GM23338 (cell line): ENCODE measurements at regions not wholly inside any gene's neighbourhood (a gene's known extent, or its start where the extent isn't known, plus 50 kb on each side); places are given as distances from the start of the nearest gene placed in this dataset.
A peak's percentile ranks its signal among the peaks of the same experiment; 100 is the strongest.

Experiments used
- ATAC-seq: fragments of 200-7000 bp; cut with Tn5 transposase; 3 replicates; pipeline ENCODE4 v1.9.1; 2020
- DNase-seq: peaks from one replicate; pipeline ENCODE4 v3.0.0-alpha.2; 2015; ENCODE audit warnings: low spot score
- H2AFZ ChIP-seq: fragments of 200-600 bp; sonication (generic); 2 replicates; pipeline ENCODE4 v1.8.0; 2016; ENCODE audit warnings: antibody characterized with exemption, mild to moderate bottlenecking, moderate library complexity
- H3F3A ChIP-seq: fragments of 200-600 bp; sonication (generic); replicated peaks from 2 replicates; pipeline ENCODE4 v1.8.0; 2017; ENCODE audit warnings: antibody characterized with exemption, mixed run types, low read depth
- H3K27ac ChIP-seq: fragments of 200-600 bp; sonication (generic); 2 replicates; pipeline ENCODE4 v1.6.1; 2016; ENCODE audit warnings: low read depth
- H3K27me3 ChIP-seq: fragments of 200-600 bp; sonication (generic); 2 replicates; pipeline ENCODE4 v1.8.0; 2016; ENCODE audit warnings: mild to moderate bottlenecking, mixed run types, moderate library complexity; ENCODE audit not compliant: insufficient read depth
- H3K36me3 ChIP-seq: fragments of 200-600 bp; sonication (generic); 2 replicates; pipeline ENCODE4 v1.8.0; 2016; ENCODE audit warnings: mild to moderate bottlenecking; ENCODE audit not compliant: insufficient read depth
- H3K4me1 ChIP-seq: fragments of 200-600 bp; sonication (generic); 2 replicates; pipeline ENCODE4 v1.8.0; 2016; ENCODE audit warnings: mild to moderate bottlenecking, moderate library complexity; ENCODE audit not compliant: insufficient read depth
- H3K4me2 ChIP-seq: fragments of 200-600 bp; sonication (generic); 2 replicates; pipeline ENCODE4 v1.7.1; 2017; ENCODE audit warnings: mixed run types
- H3K4me3 ChIP-seq: fragments of 200-600 bp; sonication (generic); 2 replicates; pipeline ENCODE4 v1.6.1; 2016; ENCODE audit warnings: mixed run types
- H3K79me2 ChIP-seq: fragments of 200-600 bp; sonication (generic); replicated peaks from 2 replicates; pipeline ENCODE4 v1.8.0; 2017; ENCODE audit warnings: mild to moderate bottlenecking; ENCODE audit not compliant: insufficient read depth
- H3K9me2 ChIP-seq: fragments of 200-600 bp; sonication (generic); 2 replicates; pipeline ENCODE4 v1.8.0; 2017; ENCODE audit not compliant: insufficient read depth
- H4K20me1 ChIP-seq: fragments of 200-600 bp; sonication (generic); replicated peaks from 2 replicates; pipeline ENCODE4 v1.8.0; 2017; ENCODE audit warnings: mild to moderate bottlenecking; ENCODE audit not compliant: insufficient read depth
- H3K27ac Mint-ChIP-seq: 2 replicates; pipeline ENCODE4 v1.8.0; 2020; ENCODE audit warnings: inconsistent platforms, mild to moderate bottlenecking, moderate library complexity, mixed read lengths
- H3K27me3 Mint-ChIP-seq: 3 replicates; pipeline ENCODE4 v1.8.0; 2022; ENCODE audit warnings: low read depth, mild to moderate bottlenecking, moderate library complexity, mixed read lengths, inconsistent platforms; ENCODE audit not compliant: insufficient read depth, poor library complexity
- H3K36me3 Mint-ChIP-seq: 3 replicates; pipeline ENCODE4 v1.8.0; 2021; ENCODE audit warnings: low read depth, mild to moderate bottlenecking, inconsistent platforms, moderate library complexity, mixed read lengths
- H3K4me1 Mint-ChIP-seq: 3 replicates; pipeline ENCODE4 v1.8.0; 2020; ENCODE audit warnings: mild to moderate bottlenecking, inconsistent platforms, mixed read lengths
- H3K4me3 Mint-ChIP-seq: 3 replicates; pipeline ENCODE4 v1.8.0; 2021; ENCODE audit warnings: moderate library complexity, mild to moderate bottlenecking, inconsistent platforms, mixed read lengths
- H3K9me3 Mint-ChIP-seq: 3 replicates; pipeline ENCODE4 v1.8.0; 2020; ENCODE audit warnings: moderate library complexity, mild to moderate bottlenecking, inconsistent platforms, mixed read lengths
- ETS1 ChIP-seq: IDR thresholded peaks from 2 replicates; pipeline ENCODE4 v1.6.1; 2016; ENCODE audit warnings: antibody characterized with exemption
- EZH2 ChIP-seq: fragments of 200-600 bp; sonication (generic); IDR thresholded peaks from one replicate; pipeline ENCODE4 v1.8.0; 2017; ENCODE audit warnings: antibody characterized with exemption, mild to moderate bottlenecking, low read depth; ENCODE audit not compliant: unreplicated experiment
- ZNF462 ChIP-seq: fragments of 250-450 bp; sonication (Bioruptor Pico); IDR thresholded peaks from 2 replicates; pipeline ENCODE4 v1.5.0; 2020; ENCODE audit warnings: mild to moderate bottlenecking, moderate library complexity

GRCh38 chr2:242046206-242046826 lies 176.8 kb downstream of the RTP5 start:
- Histone ChIP-seq H3K27ac (no peak overlapping the region), H3K36me3 (no peaks in the 10 kb centered on the region), H4K20me1 (peaks cover 14% of the 10 kb centered on the region), H2AFZ (no peak overlapping the region), H3K27me3 (peaks cover 92% of the 10 kb centered on the region), H3K4me1 (no peaks in the 10 kb centered on the region), H3K4me3 (no peak overlapping the region), H3K4me2 (no peak overlapping the region), H3K9me2 (no peaks in the 10 kb centered on the region), H3K79me2 (no peaks in the 10 kb centered on the region), H3F3A (no peaks in the 10 kb centered on the region)
- peak; percentile 31 for TF ChIP-seq EZH2
- no peak for TF ChIP-seq ZNF462 (CRISPR knock-in tag)
- H3K27ac Mint-ChIP-seq, result no peak overlapping the region
- H3K36me3 Mint-ChIP-seq, result peaks cover 6% of the 10 kb centered on the region; the same call in 1 of the 3 replicates
- ATAC-seq (peak; percentile 49; the same call in 2 of the 3 replicates), DNase-seq (peak; percentile 43)
- peaks cover 7% of the 10 kb centered on the region for H3K4me1 Mint-ChIP-seq
- H3K4me3 Mint-ChIP-seq, result peak overlapping the region; percentile 61; the same call in 2 of the 3 replicates
- peaks cover 89% of the 10 kb centered on the region for H3K27me3 Mint-ChIP-seq
- H3K9me3 Mint-ChIP-seq, result peaks cover 18% of the 10 kb centered on the region

GRCh38 chr2:242047963-242048362 lies 178.4 kb downstream of the RTP5 start:
- Histone ChIP-seq H2AFZ (no peak overlapping the region), H3K36me3 (no peaks in the 10 kb centered on the region), H3F3A (no peaks in the 10 kb centered on the region), H3K4me2 (peak overlapping the region; percentile 57), H3K9me2 (no peaks in the 10 kb centered on the region), H3K27ac (no peak overlapping the region), H3K4me1 (no peaks in the 10 kb centered on the region), H3K27me3 (peaks cover 92% of the 10 kb centered on the region), H4K20me1 (peaks cover 16% of the 10 kb centered on the region), H3K79me2 (no peaks in the 10 kb centered on the region), H3K4me3 (no peak overlapping the region; the same call in 1 of the 2 replicates)
- Mint-ChIP-seq H3K4me1 (peaks cover 7% of the 10 kb centered on the region), H3K9me3 (peaks cover 18% of the 10 kb centered on the region), H3K36me3 (peaks cover 6% of the 10 kb centered on the region; the same call in 1 of the 3 replicates), H3K4me3 (peak overlapping the region; percentile 20; the same call in 2 of the 3 replicates), H3K27me3 (peaks cover 86% of the 10 kb centered on the region), H3K27ac (no peak overlapping the region)
- ATAC-seq (no peak), DNase-seq (no peak)
- no peak for TF ChIP-seq EZH2
- TF ChIP-seq ZNF462 (CRISPR knock-in tag), result no peak
- TF ChIP-seq ETS1, result no peak
